HFFc6 (cell line): ENCODE measurements at regions not wholly inside any gene's neighbourhood (a gene's known extent, or its start where the extent isn't known, plus 50 kb on each side); places are given as distances from the start of the nearest gene placed in this dataset.

Source experiments
- DNase-seq: peaks from one replicate; pipeline ENCODE4 v3.0.0-alpha.2; 2018
- H3K27ac Mint-ChIP-seq: 2 replicates; pipeline ENCODE4 v1.8.0; 2020; ENCODE audit warnings: mild to moderate bottlenecking, mixed read lengths
- H3K27me3 Mint-ChIP-seq: 2 replicates; pipeline ENCODE4 v1.8.0; 2021; ENCODE audit warnings: mild to moderate bottlenecking, moderate library complexity, mixed read lengths; ENCODE audit not compliant: insufficient read depth
- H3K36me3 Mint-ChIP-seq: 2 replicates; pipeline ENCODE4 v1.8.0; 2021; ENCODE audit warnings: low read depth, mixed read lengths
- H3K4me1 Mint-ChIP-seq: 2 replicates; pipeline ENCODE4 v1.8.0; 2020; ENCODE audit warnings: low read depth, mixed read lengths
- H3K4me3 Mint-ChIP-seq: 2 replicates; pipeline ENCODE4 v1.8.0; 2020; ENCODE audit warnings: mild to moderate bottlenecking, moderate library complexity, mixed read lengths
- H3K9me3 Mint-ChIP-seq: 2 replicates; pipeline ENCODE4 v1.8.0; 2020; ENCODE audit warnings: mild to moderate bottlenecking, mixed read lengths
- TF ChIP-seq, protein P1 (sequence below): fragments of 200-600 bp; sonication (generic); IDR thresholded peaks from 2 replicates; pipeline ENCODE4 v1.5.0; 2021; ENCODE audit warnings: antibody characterized with exemption, mild to moderate bottlenecking

DNA sequence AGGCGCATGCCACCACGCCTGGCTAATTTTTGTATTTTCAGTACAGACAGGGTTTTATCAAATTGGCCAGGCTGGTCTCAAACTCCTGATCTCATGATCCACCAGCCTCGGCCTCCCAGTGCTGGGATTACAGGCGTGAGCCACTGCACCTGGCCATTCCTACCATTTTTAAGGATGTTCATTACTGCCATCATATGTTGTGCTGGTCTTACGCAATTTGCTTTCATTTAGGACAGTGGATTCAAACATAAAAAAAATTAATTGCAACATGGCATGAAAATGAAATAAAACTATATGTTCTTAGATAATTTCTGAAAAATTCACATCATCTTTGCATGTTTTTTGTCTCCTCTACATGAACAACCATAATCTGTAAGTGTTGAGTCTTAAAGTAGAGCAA is 527.7 kb downstream of the LTN1 start:
- TF ChIP-seq, protein P1, sequence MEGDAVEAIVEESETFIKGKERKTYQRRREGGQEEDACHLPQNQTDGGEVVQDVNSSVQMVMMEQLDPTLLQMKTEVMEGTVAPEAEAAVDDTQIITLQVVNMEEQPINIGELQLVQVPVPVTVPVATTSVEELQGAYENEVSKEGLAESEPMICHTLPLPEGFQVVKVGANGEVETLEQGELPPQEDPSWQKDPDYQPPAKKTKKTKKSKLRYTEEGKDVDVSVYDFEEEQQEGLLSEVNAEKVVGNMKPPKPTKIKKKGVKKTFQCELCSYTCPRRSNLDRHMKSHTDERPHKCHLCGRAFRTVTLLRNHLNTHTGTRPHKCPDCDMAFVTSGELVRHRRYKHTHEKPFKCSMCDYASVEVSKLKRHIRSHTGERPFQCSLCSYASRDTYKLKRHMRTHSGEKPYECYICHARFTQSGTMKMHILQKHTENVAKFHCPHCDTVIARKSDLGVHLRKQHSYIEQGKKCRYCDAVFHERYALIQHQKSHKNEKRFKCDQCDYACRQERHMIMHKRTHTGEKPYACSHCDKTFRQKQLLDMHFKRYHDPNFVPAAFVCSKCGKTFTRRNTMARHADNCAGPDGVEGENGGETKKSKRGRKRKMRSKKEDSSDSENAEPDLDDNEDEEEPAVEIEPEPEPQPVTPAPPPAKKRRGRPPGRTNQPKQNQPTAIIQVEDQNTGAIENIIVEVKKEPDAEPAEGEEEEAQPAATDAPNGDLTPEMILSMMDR: no peak
- Mint-ChIP-seq H3K27ac (no peak overlapping the region), H3K36me3 (no peaks in the 10 kb centered on the region), H3K4me3 (no peak overlapping the region), H3K27me3 (peaks cover under 1% of the 10 kb centered on the region; the same call in 1 of the 2 replicates), H3K9me3 (no peaks in the 10 kb centered on the region), H3K4me1 (no peaks in the 10 kb centered on the region)
- DNase-seq: no peak

- no peak overlapping the region for H3K27ac Mint-ChIP-seq
Measured at GRCh38 chr21:28464095-28464494, 528.6 kb downstream of the LTN1 start.

GRCh38 chr21:28459193-28459592 is 533.5 kb downstream of the LTN1 start:
- no peak overlapping the region for H3K27ac Mint-ChIP-seq
- TF ChIP-seq, protein P1: no peak
- no peaks in the 10 kb centered on the region for H3K9me3 Mint-ChIP-seq
- no peaks in the 10 kb centered on the region for H3K27me3 Mint-ChIP-seq
- H3K4me1 Mint-ChIP-seq: peaks cover 31% of the 10 kb centered on the region
- no peak overlapping the region for H3K4me3 Mint-ChIP-seq
- H3K36me3 Mint-ChIP-seq: no peaks in the 10 kb centered on the region
- DNase-seq: no peak

More at GRCh38 chr21:28464095-28464494, 528.6 kb downstream of the LTN1 start:
- no peaks in the 10 kb centered on the region for H3K4me1 Mint-ChIP-seq
- TF ChIP-seq, protein P1: no peak
- no peaks in the 10 kb centered on the region for H3K36me3 Mint-ChIP-seq
- H3K27me3 Mint-ChIP-seq: no peaks in the 10 kb centered on the region
- H3K4me3 Mint-ChIP-seq: no peak overlapping the region
- no peaks in the 10 kb centered on the region for H3K9me3 Mint-ChIP-seq
- DNase-seq: no peak

GRCh38 chr21:28458446-28458845 is 534.2 kb downstream of the LTN1 start:
- no peaks in the 10 kb centered on the region for H3K9me3 Mint-ChIP-seq
- H3K27me3 Mint-ChIP-seq: no peaks in the 10 kb centered on the region
- no peak for DNase-seq

GRCh38 chr21:28455253-28455600 is 537.5 kb downstream of the LTN1 start:
- Mint-ChIP-seq H3K27me3 (no peaks in the 10 kb centered on the region), H3K36me3 (peaks cover 6% of the 10 kb centered on the region; the same call in 1 of the 2 replicates), H3K4me3 (peak overlapping the region; percentile 87), H3K27ac (peak overlapping the region; percentile 93), H3K9me3 (no peaks in the 10 kb centered on the region), H3K4me1 (peaks cover 53% of the 10 kb centered on the region)
- TF ChIP-seq, protein P1: no peak
- peak; percentile 69 for DNase-seq

More at GRCh38 chr21:28458446-28458845, 534.2 kb downstream of the LTN1 start:
- Mint-ChIP-seq H3K36me3 (peaks cover 2% of the 10 kb centered on the region; the same call in 1 of the 2 replicates), H3K27ac (no peak overlapping the region), H3K4me3 (no peak overlapping the region), H3K4me1 (peaks cover 36% of the 10 kb centered on the region)
- TF ChIP-seq, protein P1: no peak
